ENCODE measurements at regions not wholly inside any gene's neighbourhood (a gene's known extent, or its start where the extent isn't known, plus 50 kb on each side); places are given as distances from the start of the nearest gene placed in this dataset.

DNA sequence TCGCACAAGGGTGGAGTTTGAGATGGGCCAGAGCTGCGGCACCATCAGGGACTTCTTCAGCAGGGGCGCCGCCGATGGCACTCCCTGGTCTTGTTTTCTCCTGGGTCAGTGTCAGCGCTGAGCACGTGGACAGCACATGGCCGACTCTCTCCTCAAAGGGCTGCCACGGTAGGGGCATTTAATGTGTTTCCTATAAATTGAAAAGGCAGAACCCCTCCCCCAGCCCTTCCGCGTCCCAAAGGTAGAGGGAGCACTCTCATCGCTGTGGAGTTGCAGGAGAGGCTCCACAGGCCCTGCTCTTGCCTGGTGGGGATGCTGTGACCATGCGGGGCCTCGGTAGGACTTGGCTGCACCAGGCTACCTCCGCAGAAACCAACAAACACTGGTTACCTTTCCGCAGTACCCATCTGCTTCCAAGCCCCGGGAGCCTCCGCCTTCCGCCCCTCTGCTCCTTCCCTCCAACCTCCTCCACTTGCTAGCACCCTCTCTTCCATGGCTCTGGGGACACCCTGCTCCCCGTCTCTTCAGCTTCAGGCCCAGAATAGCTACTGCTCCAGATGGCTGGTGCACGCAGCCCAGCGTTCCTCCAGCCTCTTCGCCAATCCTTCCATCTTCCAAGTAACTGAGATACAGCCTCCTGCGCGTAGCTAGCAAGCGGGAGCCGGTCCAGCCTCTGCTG lies 166.3 kb upstream of the ADCY1 start:
- no peaks in the 10 kb centered on the region for H3K4me1 ChIP-seq
- H3K4me3 ChIP-seq, result no peak overlapping the region
- TF ChIP-seq POLR2A (IDR thresholded peaks at IDR 0.05), result no peak
- TF ChIP-seq, protein P1, sequence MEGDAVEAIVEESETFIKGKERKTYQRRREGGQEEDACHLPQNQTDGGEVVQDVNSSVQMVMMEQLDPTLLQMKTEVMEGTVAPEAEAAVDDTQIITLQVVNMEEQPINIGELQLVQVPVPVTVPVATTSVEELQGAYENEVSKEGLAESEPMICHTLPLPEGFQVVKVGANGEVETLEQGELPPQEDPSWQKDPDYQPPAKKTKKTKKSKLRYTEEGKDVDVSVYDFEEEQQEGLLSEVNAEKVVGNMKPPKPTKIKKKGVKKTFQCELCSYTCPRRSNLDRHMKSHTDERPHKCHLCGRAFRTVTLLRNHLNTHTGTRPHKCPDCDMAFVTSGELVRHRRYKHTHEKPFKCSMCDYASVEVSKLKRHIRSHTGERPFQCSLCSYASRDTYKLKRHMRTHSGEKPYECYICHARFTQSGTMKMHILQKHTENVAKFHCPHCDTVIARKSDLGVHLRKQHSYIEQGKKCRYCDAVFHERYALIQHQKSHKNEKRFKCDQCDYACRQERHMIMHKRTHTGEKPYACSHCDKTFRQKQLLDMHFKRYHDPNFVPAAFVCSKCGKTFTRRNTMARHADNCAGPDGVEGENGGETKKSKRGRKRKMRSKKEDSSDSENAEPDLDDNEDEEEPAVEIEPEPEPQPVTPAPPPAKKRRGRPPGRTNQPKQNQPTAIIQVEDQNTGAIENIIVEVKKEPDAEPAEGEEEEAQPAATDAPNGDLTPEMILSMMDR (IDR thresholded peaks at IDR 0.05), result no peak
- H3K36me3 ChIP-seq, result no peaks in the 10 kb centered on the region
- 84 to 87% methylated on average over 19 to 25 of the region's 27 CpGs for WGBS, 2 donors
- H3K9me3 ChIP-seq, result peaks cover 0 to 12% (median 0%) of the 10 kb centered on the region in 3 donors
- H3K27me3 ChIP-seq, result no peaks in the 10 kb centered on the region
- no peak overlapping the region for H3K27ac ChIP-seq
- no peak for DNase-seq
- intact Hi-C loops (cut with DNase I), result no loop called here

DNA sequence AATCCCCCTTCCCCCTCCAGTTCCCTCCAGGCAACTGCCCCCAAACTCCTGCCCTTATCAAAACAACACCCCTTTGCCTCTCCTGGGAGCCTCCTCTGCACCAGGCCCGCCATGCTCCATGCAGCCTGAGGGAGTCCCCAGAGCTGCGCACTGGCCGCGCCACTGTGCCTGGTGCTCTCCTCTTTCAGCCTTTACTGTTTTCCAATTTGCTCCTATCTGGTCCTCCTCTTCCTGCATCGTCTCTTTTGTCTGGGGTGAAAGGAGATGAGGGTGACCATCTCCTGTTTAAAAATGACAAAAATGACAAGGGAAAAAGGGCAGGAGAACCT lies 165.8 kb upstream of the ADCY1 start:
- DNase-seq, result no peak
- intact Hi-C loops (cut with DNase I), result no loop called here
- WGBS, 2 donors, result 93 to 95% methylated on average over 5 of the region's 5 CpGs
- Histone ChIP-seq H3K27ac (no peak overlapping the region), H3K27me3 (no peaks in the 10 kb centered on the region), H3K4me1 (no peaks in the 10 kb centered on the region), H3K9me3 (peaks cover 0 to 12% (median 0%) of the 10 kb centered on the region in 3 donors), H3K36me3 (no peaks in the 10 kb centered on the region), H3K4me3 (no peak overlapping the region)
- TF ChIP-seq, protein P1 (IDR thresholded peaks at IDR 0.05), result no peak
- no peak for TF ChIP-seq POLR2A (IDR thresholded peaks at IDR 0.05)

GRCh38 chr7:45410893-45411292 lies 163.3 kb upstream of the ADCY1 start:
- intact Hi-C loops (cut with DNase I), result no loop called here
- H3K27ac ChIP-seq, result no peak overlapping the region
- no peaks in the 10 kb centered on the region for H3K36me3 ChIP-seq
- H3K27me3 ChIP-seq, result no peaks in the 10 kb centered on the region
- H3K9me3 ChIP-seq, result peaks cover 0 to 12% (median 0%) of the 10 kb centered on the region in 3 donors
- no peak for TF ChIP-seq POLR2A (IDR thresholded peaks at IDR 0.05)
- TF ChIP-seq, protein P1 (IDR thresholded peaks at IDR 0.05), result no peak
- H3K4me1 ChIP-seq, result no peaks in the 10 kb centered on the region
- DNase-seq, result no peak
- 37 to 49% methylated on average over 2 of the region's 2 CpGs for WGBS, 2 donors
- H3K4me3 ChIP-seq, result no peak overlapping the region

DNA sequence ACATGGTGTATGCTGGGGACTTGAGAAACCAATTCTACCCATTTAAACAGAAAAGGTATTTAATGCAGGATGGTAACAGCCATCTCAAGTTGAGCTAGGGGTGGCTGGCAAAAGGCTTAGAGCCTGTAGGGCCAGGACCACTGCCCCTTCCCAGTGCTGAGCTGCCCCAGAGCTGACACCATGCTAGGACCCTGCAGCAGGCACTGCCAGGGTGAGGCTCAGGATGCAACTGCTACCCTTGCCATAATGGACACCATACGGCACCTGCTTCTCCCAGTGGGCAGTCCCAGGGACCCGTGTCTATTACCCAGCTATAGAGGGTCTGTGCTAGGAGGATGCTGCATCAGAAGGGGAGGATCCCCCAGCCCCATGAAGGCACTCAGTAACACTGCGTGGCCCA lies 160.7 kb upstream of the ADCY1 start:
- WGBS, 2 donors, result 29 to 44% methylated on average over 1 of the region's 3 CpGs
- H3K4me3 ChIP-seq, result no peak overlapping the region
- H3K27me3 ChIP-seq, result no peaks in the 10 kb centered on the region
- H3K4me1 ChIP-seq, result no peaks in the 10 kb centered on the region
- no peak overlapping the region for H3K27ac ChIP-seq
- H3K36me3 ChIP-seq, result no peaks in the 10 kb centered on the region
- no peak for DNase-seq
- H3K9me3 ChIP-seq, result peaks cover 0 to 12% (median 0%) of the 10 kb centered on the region in 3 donors
- intact Hi-C loops (cut with DNase I), result no loop called here
- TF ChIP-seq POLR2A (IDR thresholded peaks at IDR 0.05), result no peak
- TF ChIP-seq, protein P1 (IDR thresholded peaks at IDR 0.05), result no peak

DNA sequence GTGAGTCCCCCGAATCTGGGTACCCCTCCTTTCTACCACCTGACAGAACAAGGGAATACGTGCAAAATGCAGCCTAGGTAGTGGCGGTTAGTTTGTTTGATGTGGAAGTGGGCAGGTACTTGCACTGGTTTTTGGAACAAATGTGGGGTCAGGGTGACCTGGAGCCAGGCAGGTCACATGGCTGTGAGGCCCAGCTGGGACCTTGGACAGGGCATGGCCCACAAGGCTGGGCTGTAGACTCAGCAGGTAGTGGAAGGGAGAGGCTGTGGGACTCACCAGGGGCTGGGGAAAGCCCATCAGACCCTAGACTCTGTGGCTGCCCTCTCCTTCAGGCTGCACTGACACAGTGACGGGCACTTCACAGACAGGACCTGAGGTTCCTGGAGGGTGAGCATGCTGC lies 159.9 kb upstream of the ADCY1 start:
- H3K27ac ChIP-seq, result no peak overlapping the region
- intact Hi-C loops (cut with DNase I), result no loop called here
- H3K27me3 ChIP-seq, result no peaks in the 10 kb centered on the region
- no peaks in the 10 kb centered on the region for H3K4me1 ChIP-seq
- 64 to 83% methylated on average over 1 to 4 of the region's 4 CpGs for WGBS, 2 donors
- peaks cover 0 to 12% (median 0%) of the 10 kb centered on the region in 3 donors for H3K9me3 ChIP-seq
- no peaks in the 10 kb centered on the region for H3K36me3 ChIP-seq
- DNase-seq, result no peak
- H3K4me3 ChIP-seq, result no peak overlapping the region
- TF ChIP-seq, protein P1 (IDR thresholded peaks at IDR 0.05), result no peak
- TF ChIP-seq POLR2A (IDR thresholded peaks at IDR 0.05), result no peak

Data from esophagus squamous epithelium (tissue), 5 donors.